Kidney capillary endothelial cell (primary cell): ENCODE measurements at regions not wholly inside any gene's neighbourhood (a gene's known extent, or its start where the extent isn't known, plus 50 kb on each side); places are given as distances from the start of the nearest gene placed in this dataset.

Experiments
- DNase-seq: peaks from one replicate; pipeline ENCODE4 v3.0.0-alpha.2; 2018; ENCODE audit warnings: low spot score

- DNase-seq: no peak
These were observed 471.8 kb downstream of the LIG4 start for GRCh38 chr13:107743526-107743925.

- no peak for DNase-seq
These were observed 472.2 kb downstream of the LIG4 start for GRCh38 chr13:107743100-107743499.

GRCh38 chr13:107742544-107742943, 472.8 kb downstream of the LIG4 start:
- no peak for DNase-seq

GRCh38 chr13:107738004-107738403, 477.3 kb downstream of the LIG4 start:
- DNase-seq: no peak

GRCh38 chr13:107736731-107737130, 478.6 kb downstream of the LIG4 start:
- DNase-seq: no peak

GRCh38 chr13:107736170-107736569, 479.2 kb downstream of the LIG4 start:
- DNase-seq: no peak

GRCh38 chr13:107734891-107735625, 480.3 kb downstream of the LIG4 start:
- no peak for DNase-seq

GRCh38 chr13:107733276-107733675, 482.1 kb downstream of the LIG4 start:
- no peak for DNase-seq

- no peak for DNase-seq
These were observed 484.5 kb downstream of the LIG4 start for GRCh38 chr13:107730813-107731212.

GRCh38 chr13:107721125-107721869, 494.0 kb downstream of the LIG4 start:
- DNase-seq: no peak

GRCh38 chr13:107716741-107717140, 498.6 kb downstream of the LIG4 start:
- DNase-seq: no peak

- no peak for DNase-seq
These were observed 499.1 kb downstream of the LIG4 start for GRCh38 chr13:107716241-107716640.

- DNase-seq: no peak
These were observed 499.8 kb downstream of the LIG4 start for GRCh38 chr13:107715496-107715895.

- no peak for DNase-seq
These were observed 502.0 kb downstream of the LIG4 start for GRCh38 chr13:107713314-107713713.

- DNase-seq: no peak
These were observed 503.0 kb downstream of the LIG4 start for GRCh38 chr13:107712145-107712860.

- no peak for DNase-seq
These were observed 525.2 kb downstream of the LIG4 start for GRCh38 chr13:107690181-107690580.

- DNase-seq: no peak
These were observed 529.5 kb downstream of the LIG4 start for GRCh38 chr13:107685876-107686275.

- DNase-seq: no peak
These were observed 533.7 kb downstream of the LIG4 start for GRCh38 chr13:107681600-107681999.

GRCh38 chr13:107680115-107680514, 535.2 kb downstream of the LIG4 start:
- no peak for DNase-seq

GRCh38 chr13:107678075-107678689, 537.2 kb downstream of the LIG4 start:
- DNase-seq: no peak

GRCh38 chr13:107675847-107676550, 539.3 kb downstream of the LIG4 start:
- no peak for DNase-seq
